ENCODE measurements at regions not wholly inside any gene's neighbourhood (a gene's known extent, or its start where the extent isn't known, plus 50 kb on each side); places are given as distances from the start of the nearest gene placed in this dataset.

DNA sequence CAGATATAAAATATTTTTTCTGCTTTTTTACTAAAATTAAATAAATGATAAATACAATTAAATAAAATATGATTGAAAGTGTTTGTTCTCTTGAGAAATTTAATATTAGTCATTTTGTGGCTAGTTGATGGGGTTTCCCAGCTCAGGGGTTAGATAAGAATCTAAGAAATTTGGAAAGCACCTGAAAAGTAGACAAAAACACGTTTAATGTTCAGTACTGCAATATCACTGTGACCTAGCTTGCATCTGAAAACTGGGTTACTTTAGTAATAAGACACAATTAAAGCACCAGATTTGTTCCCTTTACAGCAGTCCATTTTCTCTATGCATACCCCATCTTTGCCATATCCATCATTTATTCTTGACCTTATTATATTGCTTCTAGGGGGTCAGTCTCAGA is 1454.8 kb upstream of the SPRY2 start:
- TF ChIP-seq POLR2A (IDR thresholded peaks at IDR 0.05): no peak
- TF ChIP-seq CTCF (IDR thresholded peaks at IDR 0.05): no peak
